Astrocyte (in vitro differentiated cells and primary cell): ENCODE measurements at regions not wholly inside any gene's neighbourhood (a gene's known extent, or its start where the extent isn't known, plus 50 kb on each side); places are given as distances from the start of the nearest gene placed in this dataset.

Experiments used
- DNase-seq: peaks from one replicate; pipeline ENCODE4 v3.0.0-alpha.2; 2010; ENCODE audit warnings: low read depth
- FAIRE-seq: peaks from 2 replicates; lab custom pipeline; 2011; peaks lifted over from hg19 to GRCh38; lab: Jason Lieb, UNC
- H2AFZ ChIP-seq: 2 replicates; pipeline ENCODE4 v1.6.0; 2012; ENCODE audit warnings: low read depth, low read length, inconsistent platforms
- H3K27ac ChIP-seq: 2 replicates; pipeline ENCODE4 v1.5.1; 2011; ENCODE audit warnings: low read depth, low read length, inconsistent platforms
- H3K27me3 ChIP-seq: 2 replicates; pipeline ENCODE4 v1.6.0; 2011; ENCODE audit warnings: low read length, inconsistent platforms; ENCODE audit not compliant: insufficient read depth
- H3K36me3 ChIP-seq: 2 replicates; pipeline ENCODE4 v1.5.1; 2011; ENCODE audit warnings: low read length, inconsistent platforms; ENCODE audit not compliant: insufficient read depth
- H3K4me1 ChIP-seq: 2 replicates; pipeline ENCODE4 v1.5.1; 2011; ENCODE audit warnings: low read length, inconsistent platforms; ENCODE audit not compliant: insufficient read depth
- H3K4me2 ChIP-seq: 2 replicates; pipeline ENCODE4 v1.6.0; 2012; ENCODE audit warnings: low read length, inconsistent platforms
- H3K4me3 ChIP-seq: 2 replicates; pipeline ENCODE4 v1.5.1; 2011; ENCODE audit warnings: low read depth, mild to moderate bottlenecking, low read length, inconsistent platforms; ENCODE audit not compliant: insufficient read depth
- H3K79me2 ChIP-seq: 2 replicates; pipeline ENCODE4 v1.6.0; 2012; ENCODE audit warnings: mild to moderate bottlenecking, low read length, inconsistent platforms; ENCODE audit not compliant: insufficient read depth
- H3K9ac ChIP-seq: 2 replicates; pipeline ENCODE4 v1.6.0; 2012; ENCODE audit warnings: mild to moderate bottlenecking, low read length, inconsistent platforms
- H3K9me3 ChIP-seq: 2 replicates; pipeline ENCODE4 v1.5.1; 2012; ENCODE audit warnings: low read depth, mild to moderate bottlenecking, low read length, inconsistent platforms; ENCODE audit not compliant: insufficient read depth
- H4K20me1 ChIP-seq: 2 replicates; pipeline ENCODE4 v1.6.0; 2012; ENCODE audit warnings: low read length, inconsistent platforms; ENCODE audit not compliant: insufficient read depth
- H3K27ac Mint-ChIP-seq: one replicate; pipeline ENCODE4 v1.8.0; 2021; ENCODE audit warnings: mild to moderate bottlenecking, mixed read lengths; ENCODE audit not compliant: unreplicated experiment
- H3K27me3 Mint-ChIP-seq: one replicate; pipeline ENCODE4 v1.8.0; 2021; ENCODE audit warnings: low read depth, mixed read lengths; ENCODE audit not compliant: unreplicated experiment
- H3K36me3 Mint-ChIP-seq: one replicate; pipeline ENCODE4 v1.8.0; 2021; ENCODE audit warnings: low read depth, mixed read lengths; ENCODE audit not compliant: unreplicated experiment
- H3K4me1 Mint-ChIP-seq: one replicate; pipeline ENCODE4 v1.8.0; 2021; ENCODE audit warnings: low read depth, mixed read lengths; ENCODE audit not compliant: unreplicated experiment
- H3K4me3 Mint-ChIP-seq: one replicate; pipeline ENCODE4 v1.8.0; 2021; ENCODE audit warnings: mild to moderate bottlenecking, moderate library complexity, mixed read lengths; ENCODE audit not compliant: unreplicated experiment
- H3K9me3 Mint-ChIP-seq: one replicate; pipeline ENCODE4 v1.8.0; 2021; ENCODE audit warnings: mild to moderate bottlenecking, mixed read lengths; ENCODE audit not compliant: unreplicated experiment
- EZH2 ChIP-seq: IDR thresholded peaks from 2 replicates; pipeline ENCODE4 v1.6.1; 2012; ENCODE audit warnings: mild to moderate bottlenecking, low read length, inconsistent platforms; ENCODE audit not compliant: insufficient read depth
- TF ChIP-seq, protein P1 (sequence below): IDR thresholded peaks from 2 replicates; pipeline ENCODE4 v1.5.1; 2011; ENCODE audit warnings: low read depth, mild to moderate bottlenecking, inconsistent platforms, low read length, moderate library complexity; ENCODE audit not compliant: insufficient read depth

DNA sequence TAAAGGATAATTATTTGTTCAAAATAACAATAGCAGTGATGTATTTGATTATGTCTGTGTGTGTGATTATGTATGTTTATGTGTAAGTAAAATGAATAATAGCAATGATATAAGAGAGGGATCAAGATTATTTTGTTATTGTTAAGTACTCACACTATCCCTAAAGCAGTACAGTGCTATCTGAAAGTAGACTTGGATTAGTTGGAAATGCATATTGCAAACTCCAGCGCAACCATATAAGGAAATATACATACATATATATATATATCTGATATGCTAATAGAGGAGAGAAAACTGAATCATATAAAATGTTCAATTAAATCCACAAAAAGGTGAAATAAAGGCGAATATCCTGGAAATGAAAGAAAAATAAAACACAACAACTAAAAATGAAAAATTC is 268.4 kb downstream of the HINT1 start:
- H3K9me3 ChIP-seq = no peaks in the 10 kb centered on the region
- Mint-ChIP-seq H3K4me3 (no peak overlapping the region), H3K27ac (no peak overlapping the region), H3K4me1 (no peaks in the 10 kb centered on the region), H3K9me3 (peaks cover 2% of the 10 kb centered on the region), H3K36me3 (no peaks in the 10 kb centered on the region), H3K27me3 (no peaks in the 10 kb centered on the region)
- H3K4me2 ChIP-seq = no peak overlapping the region
- no peaks in the 10 kb centered on the region for H3K36me3 ChIP-seq
- H3K4me1 ChIP-seq = no peaks in the 10 kb centered on the region
- no peak overlapping the region for H3K9ac ChIP-seq
- no peak overlapping the region for H3K4me3 ChIP-seq
- no peaks in the 10 kb centered on the region for H3K79me2 ChIP-seq
- FAIRE-seq = no peak
- TF ChIP-seq, protein P1, sequence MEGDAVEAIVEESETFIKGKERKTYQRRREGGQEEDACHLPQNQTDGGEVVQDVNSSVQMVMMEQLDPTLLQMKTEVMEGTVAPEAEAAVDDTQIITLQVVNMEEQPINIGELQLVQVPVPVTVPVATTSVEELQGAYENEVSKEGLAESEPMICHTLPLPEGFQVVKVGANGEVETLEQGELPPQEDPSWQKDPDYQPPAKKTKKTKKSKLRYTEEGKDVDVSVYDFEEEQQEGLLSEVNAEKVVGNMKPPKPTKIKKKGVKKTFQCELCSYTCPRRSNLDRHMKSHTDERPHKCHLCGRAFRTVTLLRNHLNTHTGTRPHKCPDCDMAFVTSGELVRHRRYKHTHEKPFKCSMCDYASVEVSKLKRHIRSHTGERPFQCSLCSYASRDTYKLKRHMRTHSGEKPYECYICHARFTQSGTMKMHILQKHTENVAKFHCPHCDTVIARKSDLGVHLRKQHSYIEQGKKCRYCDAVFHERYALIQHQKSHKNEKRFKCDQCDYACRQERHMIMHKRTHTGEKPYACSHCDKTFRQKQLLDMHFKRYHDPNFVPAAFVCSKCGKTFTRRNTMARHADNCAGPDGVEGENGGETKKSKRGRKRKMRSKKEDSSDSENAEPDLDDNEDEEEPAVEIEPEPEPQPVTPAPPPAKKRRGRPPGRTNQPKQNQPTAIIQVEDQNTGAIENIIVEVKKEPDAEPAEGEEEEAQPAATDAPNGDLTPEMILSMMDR = no peak
- TF ChIP-seq EZH2 = no peak
- no peaks in the 10 kb centered on the region for H4K20me1 ChIP-seq
- no peaks in the 10 kb centered on the region for H3K27me3 ChIP-seq
- H2AFZ ChIP-seq = no peak overlapping the region
- no peak for DNase-seq
- H3K27ac ChIP-seq = no peak overlapping the region

DNA sequence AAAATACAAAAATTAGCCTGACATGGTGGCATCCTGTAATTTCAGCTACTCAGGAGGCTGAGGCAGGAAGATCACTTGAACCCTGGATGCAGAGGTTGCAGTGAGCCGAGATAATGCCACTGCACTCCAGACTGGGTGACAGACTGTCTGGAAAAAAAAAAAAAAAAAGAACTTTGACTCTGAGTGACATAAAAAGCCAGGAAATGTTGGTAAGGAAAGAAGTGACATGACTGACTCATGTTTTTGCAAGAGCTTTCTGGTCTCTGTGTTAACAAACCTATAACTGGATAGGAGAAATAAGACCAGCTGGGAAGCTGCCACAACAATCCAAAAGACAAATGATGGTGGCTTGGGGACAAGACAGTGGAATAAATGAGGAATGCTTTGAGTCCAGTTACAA is 272.1 kb downstream of the HINT1 start:
- Mint-ChIP-seq H3K9me3 (peaks cover 2% of the 10 kb centered on the region), H3K4me1 (no peaks in the 10 kb centered on the region), H3K4me3 (no peak overlapping the region), H3K36me3 (no peaks in the 10 kb centered on the region), H3K27me3 (no peaks in the 10 kb centered on the region), H3K27ac (no peak overlapping the region)
- Histone ChIP-seq H3K36me3 (no peaks in the 10 kb centered on the region), H3K4me2 (no peak overlapping the region), H3K4me1 (no peaks in the 10 kb centered on the region), H4K20me1 (no peaks in the 10 kb centered on the region), H3K9me3 (no peaks in the 10 kb centered on the region), H3K79me2 (no peaks in the 10 kb centered on the region), H3K4me3 (no peak overlapping the region), H3K27me3 (no peaks in the 10 kb centered on the region), H3K27ac (no peak overlapping the region), H3K9ac (no peak overlapping the region), H2AFZ (no peak overlapping the region)
- FAIRE-seq (no peak), DNase-seq (no peak)
- TF ChIP-seq, protein P1 = no peak
- no peak for TF ChIP-seq EZH2

DNA sequence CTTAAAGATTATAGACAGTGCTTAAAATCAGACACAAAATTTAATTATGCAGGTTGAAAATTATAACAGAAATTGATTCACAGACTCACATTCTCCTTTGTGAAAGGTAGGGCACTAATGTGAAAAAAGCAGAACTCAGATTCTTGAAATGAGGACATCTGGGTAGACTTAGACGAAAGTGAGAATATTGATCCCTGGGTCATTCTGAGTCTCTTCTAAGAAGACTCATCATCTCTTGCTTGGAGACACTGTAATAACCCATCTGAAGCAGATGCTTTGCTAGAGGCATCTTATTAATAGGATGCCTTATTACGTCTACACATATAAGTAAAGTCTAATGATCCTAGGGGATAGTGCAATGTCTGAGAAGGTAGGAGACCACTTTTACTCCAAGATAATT is 274.4 kb downstream of the HINT1 start:
- H3K9me3 ChIP-seq = no peaks in the 10 kb centered on the region
- H3K27ac ChIP-seq = no peak overlapping the region

More for the DNA sequence above, 274.4 kb downstream of the HINT1 start:
- Histone ChIP-seq H3K4me1 (no peaks in the 10 kb centered on the region), H3K4me3 (no peak overlapping the region), H3K9ac (no peak overlapping the region), H4K20me1 (no peaks in the 10 kb centered on the region), H3K4me2 (no peak overlapping the region), H3K27me3 (no peaks in the 10 kb centered on the region), H3K79me2 (no peaks in the 10 kb centered on the region), H2AFZ (no peak overlapping the region), H3K36me3 (no peaks in the 10 kb centered on the region)
- FAIRE-seq (no peak), DNase-seq (no peak)
- Mint-ChIP-seq H3K9me3 (no peaks in the 10 kb centered on the region), H3K4me1 (no peaks in the 10 kb centered on the region), H3K27ac (no peak overlapping the region), H3K4me3 (no peak overlapping the region), H3K27me3 (peaks cover 7% of the 10 kb centered on the region), H3K36me3 (no peaks in the 10 kb centered on the region)
- TF ChIP-seq, protein P1 = no peak
- TF ChIP-seq EZH2 = no peak
